ENCODE measurements at regions not wholly inside any gene's neighbourhood (a gene's known extent, or its start where the extent isn't known, plus 50 kb on each side); places are given as distances from the start of the nearest gene placed in this dataset.

GRCh38 chr9:119652931-119653330 lies 283.7 kb upstream of the BRINP1 start:
- Mint-ChIP-seq H3K4me3 (ENCODE audit: unreplicated experiment) (no peak overlapping the region), H3K4me1 (ENCODE audit: low read depth, unreplicated experiment) (no peaks in the 10 kb centered on the region), H3K36me3 (ENCODE audit: insufficient read depth, unreplicated experiment) (no peaks in the 10 kb centered on the region), H3K27ac (ENCODE audit: unreplicated experiment) (no peak overlapping the region), H3K9me3 (ENCODE audit: unreplicated experiment) (no peaks in the 10 kb centered on the region), H3K27me3 (ENCODE audit: insufficient read depth, unreplicated experiment) (peaks cover 5% of the 10 kb centered on the region)
- DNase-seq, result no peak
- no TSS peak for BruUV-seq (replicated peaks)
- ChIA-PET POLR2A (no interaction called here), CTCF (no interaction called here)
- Histone ChIP-seq H3K4me3 (ENCODE audit: low read depth, low read length) (no peak overlapping the region), H3K4me1 (no peaks in the 10 kb centered on the region), H3K36me3 (ENCODE audit: control insufficient read depth, insufficient read depth, low read length) (no peaks in the 10 kb centered on the region), H3K27me3 (replicated peaks; ENCODE audit: control insufficient read depth, insufficient read depth, low read length) (no peaks in the 10 kb centered on the region), H3K9me3 (no peaks in the 10 kb centered on the region)
- intact Hi-C loops (cut with micrococcal nuclease; ENCODE audit: unreplicated experiment), result no loop called here
- TF ChIP-seq CTCF (IDR thresholded peaks at IDR 0.05; ENCODE audit: insufficient read depth in 1 of 2, low read depth in 1 of 2, low read length in 1 of 2, severe bottlenecking in 1 of 2, unreplicated experiment in 1 of 2), result no peak

GRCh38 chr9:119649205-119649604 lies 280.0 kb upstream of the BRINP1 start:
- no peak for TF ChIP-seq CTCF (IDR thresholded peaks at IDR 0.05; ENCODE audit: insufficient read depth in 1 of 2, low read depth in 1 of 2, low read length in 1 of 2, severe bottlenecking in 1 of 2, unreplicated experiment in 1 of 2)
- intact Hi-C loops (cut with micrococcal nuclease; ENCODE audit: unreplicated experiment), result no loop called here
- H3K27me3 ChIP-seq (replicated peaks; ENCODE audit: control insufficient read depth, insufficient read depth, low read length), result no peaks in the 10 kb centered on the region
- POLR2A ChIA-PET, result no interaction called here
- BruUV-seq (replicated peaks), result no TSS peak
- no peak for DNase-seq
- H3K36me3 Mint-ChIP-seq (ENCODE audit: insufficient read depth, unreplicated experiment), result no peaks in the 10 kb centered on the region
- no peaks in the 10 kb centered on the region for H3K9me3 Mint-ChIP-seq (ENCODE audit: unreplicated experiment)
- no peak overlapping the region for H3K4me3 Mint-ChIP-seq (ENCODE audit: unreplicated experiment)
- no peaks in the 10 kb centered on the region for H3K36me3 ChIP-seq (ENCODE audit: control insufficient read depth, insufficient read depth, low read length)
- peaks cover 5% of the 10 kb centered on the region for H3K27me3 Mint-ChIP-seq (ENCODE audit: insufficient read depth, unreplicated experiment)
- H3K4me3 ChIP-seq (ENCODE audit: low read depth, low read length), result no peak overlapping the region
- CTCF ChIA-PET, result no interaction called here
- H3K4me1 Mint-ChIP-seq (ENCODE audit: low read depth, unreplicated experiment), result no peaks in the 10 kb centered on the region
- H3K27ac Mint-ChIP-seq (ENCODE audit: unreplicated experiment), result no peak overlapping the region
- H3K9me3 ChIP-seq, result no peaks in the 10 kb centered on the region
- no peaks in the 10 kb centered on the region for H3K4me1 ChIP-seq

- CTCF ChIA-PET, result no interaction called here
- no peak for DNase-seq
- Mint-ChIP-seq H3K9me3 (ENCODE audit: unreplicated experiment) (peaks cover 11% of the 10 kb centered on the region), H3K27me3 (ENCODE audit: insufficient read depth, unreplicated experiment) (no peaks in the 10 kb centered on the region), H3K4me1 (ENCODE audit: low read depth, unreplicated experiment) (no peaks in the 10 kb centered on the region), H3K27ac (ENCODE audit: unreplicated experiment) (no peak overlapping the region), H3K4me3 (ENCODE audit: unreplicated experiment) (no peak overlapping the region), H3K36me3 (ENCODE audit: insufficient read depth, unreplicated experiment) (no peaks in the 10 kb centered on the region)
- intact Hi-C loops (cut with micrococcal nuclease; ENCODE audit: unreplicated experiment), result no loop called here
- Histone ChIP-seq H3K4me3 (ENCODE audit: low read depth, low read length) (no peak overlapping the region), H3K27me3 (replicated peaks; ENCODE audit: control insufficient read depth, insufficient read depth, low read length) (no peaks in the 10 kb centered on the region), H3K9me3 (no peaks in the 10 kb centered on the region), H3K4me1 (no peaks in the 10 kb centered on the region), H3K36me3 (ENCODE audit: control insufficient read depth, insufficient read depth, low read length) (no peaks in the 10 kb centered on the region)
- no TSS peak for BruUV-seq (replicated peaks)
- POLR2A ChIA-PET, result no interaction called here
- TF ChIP-seq CTCF (IDR thresholded peaks at IDR 0.05; ENCODE audit: insufficient read depth in 1 of 2, low read depth in 1 of 2, low read length in 1 of 2, severe bottlenecking in 1 of 2, unreplicated experiment in 1 of 2), result no peak
Observed at GRCh38 chr9:119639287-119639955, 270.2 kb upstream of the BRINP1 start.
